DMS79 (cell line): ENCODE measurements at regions not wholly inside any gene's neighbourhood (a gene's known extent, or its start where the extent isn't known, plus 50 kb on each side); places are given as distances from the start of the nearest gene placed in this dataset.

Source experiments
- DNase-seq: peaks from one replicate; lab custom pipeline; 2025; lab: John Stamatoyannopoulos, UW

- no peak for DNase-seq
These were observed 75.7 kb upstream of the FOXP4 start for GRCh38 chr6:41470331-41471063.

- no peak for DNase-seq
These were observed 74.9 kb upstream of the FOXP4 start for GRCh38 chr6:41471064-41471895.

- no peak for DNase-seq
These were observed 71.8 kb upstream of the FOXP4 start for GRCh38 chr6:41474213-41474933.

GRCh38 chr6:41475164-41475563 is 71.0 kb upstream of the FOXP4 start:
- no peak for DNase-seq

GRCh38 chr6:41475737-41476357 is 70.3 kb upstream of the FOXP4 start:
- DNase-seq, result no peak

GRCh38 chr6:41476401-41476800 is 69.8 kb upstream of the FOXP4 start:
- DNase-seq, result no peak

- no peak for DNase-seq
These were observed 68.6 kb upstream of the FOXP4 start for GRCh38 chr6:41477572-41477971.

GRCh38 chr6:41483943-41484342 is 62.2 kb upstream of the FOXP4 start:
- DNase-seq, result no peak

GRCh38 chr6:41487860-41488432 is 58.2 kb upstream of the FOXP4 start:
- no peak for DNase-seq

- no peak for DNase-seq
These were observed 57.6 kb upstream of the FOXP4 start for GRCh38 chr6:41488433-41489119.

GRCh38 chr6:41489120-41489851 is 56.9 kb upstream of the FOXP4 start:
- no peak for DNase-seq

GRCh38 chr6:41492261-41492891 is 53.8 kb upstream of the FOXP4 start:
- no peak for DNase-seq

GRCh38 chr6:41494212-41495110 is 51.7 kb upstream of the FOXP4 start:
- DNase-seq, result no peak
